ENCODE measurements at regions not wholly inside any gene's neighbourhood (a gene's known extent, or its start where the extent isn't known, plus 50 kb on each side); places are given as distances from the start of the nearest gene placed in this dataset.

- no peak for DNase-seq (ENCODE audit: extremely low read depth, low read depth, low spot score)
Observed at GRCh38 chr5:57696825-57697570, 214.4 kb upstream of the ACTBL2 start.

- DNase-seq (ENCODE audit: extremely low read depth, low read depth, low spot score): no peak
Observed at GRCh38 chr5:57696389-57696769, 213.8 kb upstream of the ACTBL2 start.

GRCh38 chr5:57695706-57696388, 213.2 kb upstream of the ACTBL2 start:
- no peak for DNase-seq (ENCODE audit: extremely low read depth, low read depth, low spot score)

- no peak for DNase-seq (ENCODE audit: extremely low read depth, low read depth, low spot score)
Observed at GRCh38 chr5:57695179-57695578, 212.6 kb upstream of the ACTBL2 start.

- DNase-seq (ENCODE audit: extremely low read depth, low read depth, low spot score): no peak
Observed at GRCh38 chr5:57693488-57694305, 211.1 kb upstream of the ACTBL2 start.

DNA sequence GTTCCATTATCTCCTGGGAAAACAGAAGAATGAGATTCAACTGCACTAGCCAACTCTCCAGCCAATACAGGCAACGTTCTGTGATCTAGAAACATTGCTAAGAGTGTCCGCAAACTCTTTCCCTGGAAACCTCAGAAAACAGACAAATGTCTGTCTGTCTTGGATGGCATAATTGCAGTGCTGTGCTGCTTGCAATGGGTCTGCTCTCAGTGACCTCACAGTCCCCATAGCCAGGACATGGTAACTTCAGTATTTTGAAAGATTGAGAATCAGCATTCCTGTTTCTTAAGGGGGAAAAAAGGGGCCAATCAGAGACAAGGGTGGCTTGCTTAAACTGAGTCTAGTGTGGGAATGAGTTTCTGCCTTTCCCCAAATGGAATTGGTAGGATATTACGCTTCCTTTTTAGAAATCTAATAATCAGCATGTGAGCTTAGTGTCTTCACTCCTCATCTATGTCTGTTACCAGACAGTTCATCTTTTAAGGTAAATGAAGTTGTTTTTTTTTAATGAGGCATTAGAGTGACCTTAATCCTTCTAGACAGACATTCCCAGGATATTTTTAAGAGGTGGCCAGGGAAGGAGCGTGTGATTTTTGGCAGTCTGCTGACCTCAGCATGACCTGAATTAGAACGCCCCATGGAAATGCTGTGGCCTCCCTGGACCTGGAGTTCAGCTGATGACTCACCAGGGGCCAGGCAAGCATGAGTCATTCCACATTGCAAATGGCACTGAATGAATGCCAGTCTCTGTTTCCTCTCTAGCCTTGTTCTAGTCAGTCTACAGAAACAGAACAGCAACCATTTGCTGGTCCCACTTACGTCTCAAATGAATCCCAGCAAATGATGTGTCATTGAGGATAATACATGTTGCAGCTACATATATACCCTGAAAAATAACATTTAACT, 210.2 kb upstream of the ACTBL2 start:
- DNase-seq (ENCODE audit: extremely low read depth, low read depth, low spot score): peak; percentile 84

DNA sequence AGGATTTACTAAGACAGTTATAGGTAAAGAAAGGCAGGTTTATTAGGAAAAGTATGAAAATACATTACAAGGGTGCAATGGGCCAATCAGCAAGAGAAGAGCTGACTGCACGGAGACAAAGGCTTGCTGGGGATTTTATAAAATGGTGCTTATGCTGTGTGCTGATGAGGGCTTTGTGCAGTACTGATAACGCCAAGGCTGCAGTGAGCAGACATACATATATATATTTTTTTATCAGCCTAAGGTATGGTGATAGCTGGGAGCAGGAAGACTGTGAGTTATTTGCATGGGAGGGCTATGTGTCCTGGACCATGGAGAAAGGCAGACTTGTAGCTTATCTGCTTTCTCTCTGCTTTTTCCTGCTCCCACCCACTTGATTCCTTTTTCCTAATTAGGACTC, 208.1 kb upstream of the ACTBL2 start:
- DNase-seq (ENCODE audit: extremely low read depth, low read depth, low spot score): no peak

GRCh38 chr5:57687596-57687995, 205.0 kb upstream of the ACTBL2 start:
- DNase-seq (ENCODE audit: extremely low read depth, low read depth, low spot score): no peak

DNA sequence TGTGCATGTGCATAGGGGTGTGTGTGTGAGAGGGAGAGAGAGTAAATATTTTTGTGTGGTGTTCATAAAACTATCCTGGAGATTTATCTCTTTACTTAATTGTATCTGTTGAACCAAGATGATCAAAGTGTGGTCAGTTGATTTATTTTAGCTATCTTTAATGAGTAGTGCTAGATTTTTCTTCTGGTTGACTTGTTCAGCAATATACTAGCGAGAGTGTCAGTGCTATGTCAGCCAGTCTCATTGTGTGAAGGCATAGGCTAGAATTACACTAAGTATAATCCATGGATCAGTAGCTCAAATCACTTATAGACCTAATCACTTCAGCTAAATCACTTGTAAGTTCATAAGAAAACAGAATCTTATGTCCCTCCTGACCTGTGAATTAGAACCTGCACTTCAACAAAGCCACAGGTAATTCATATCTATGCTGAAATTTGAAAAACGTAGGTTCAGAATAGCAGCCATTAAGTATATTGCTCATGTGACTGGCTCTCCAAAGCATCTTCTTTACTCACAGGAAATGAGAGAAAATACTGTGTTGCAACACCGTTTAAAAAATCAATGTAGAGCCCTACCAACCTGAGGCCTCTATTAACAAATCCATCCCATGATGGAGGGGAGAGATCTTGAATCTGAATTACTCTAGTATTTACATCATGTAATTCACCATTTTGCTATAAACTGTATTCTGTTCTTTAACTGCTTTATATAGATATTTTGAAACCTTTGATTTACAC, 203.1 kb upstream of the ACTBL2 start:
- DNase-seq (ENCODE audit: extremely low read depth, low read depth, low spot score): no peak

DNA sequence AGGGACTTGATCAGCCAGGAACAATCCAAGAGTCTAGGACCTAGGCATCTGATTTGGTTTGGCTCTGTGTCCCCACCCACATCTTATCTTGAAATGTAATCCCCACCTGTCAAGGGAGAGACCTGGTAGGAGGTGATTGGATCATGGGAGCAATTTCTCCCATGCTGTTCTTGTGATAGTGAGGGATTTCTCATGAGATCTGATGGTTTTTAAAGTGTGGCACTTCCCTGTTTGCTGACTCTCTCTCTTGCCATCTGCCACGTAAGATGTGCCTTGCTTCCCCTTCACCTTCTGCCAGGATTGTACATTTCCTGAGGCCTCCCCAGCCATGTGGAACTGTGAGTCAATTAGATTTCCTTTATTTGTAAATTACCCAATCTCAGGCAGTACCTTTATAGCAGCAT, 201.7 kb upstream of the ACTBL2 start:
- DNase-seq (ENCODE audit: extremely low read depth, low read depth, low spot score): no peak

DNA sequence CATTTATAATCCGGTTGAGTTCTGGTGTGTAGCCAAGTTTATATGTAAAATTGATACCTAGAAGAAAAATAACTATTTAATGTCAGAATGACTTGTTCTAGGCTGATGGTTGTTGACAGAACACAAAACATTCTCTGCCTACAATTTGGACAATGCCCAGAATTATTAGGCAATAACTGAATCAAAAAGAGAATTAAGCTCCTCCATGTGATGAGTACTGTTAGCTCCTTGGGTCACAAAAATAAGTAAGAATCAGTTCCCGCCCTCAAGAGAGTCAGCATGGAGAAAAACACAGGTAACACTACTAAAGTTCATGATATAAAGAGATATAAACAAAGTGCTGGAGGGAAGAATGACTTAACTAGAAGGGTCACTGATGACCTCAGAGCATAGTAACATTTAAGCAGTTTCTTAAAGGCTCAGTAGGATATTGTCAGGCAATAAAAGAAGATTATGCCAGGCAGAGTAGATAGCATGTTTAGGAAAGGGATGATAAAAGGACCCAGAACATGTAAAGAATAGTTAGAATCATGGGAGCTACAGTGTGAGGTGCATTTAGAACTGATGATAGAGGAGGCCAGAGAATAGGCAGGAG, 200.5 kb upstream of the ACTBL2 start:
- no peak for DNase-seq (ENCODE audit: extremely low read depth, low read depth, low spot score)

- DNase-seq (ENCODE audit: extremely low read depth, low read depth, low spot score): no peak
Observed at GRCh38 chr5:57681942-57682341, 199.3 kb upstream of the ACTBL2 start.

GRCh38 chr5:57680686-57681085, 198.1 kb upstream of the ACTBL2 start:
- no peak for DNase-seq (ENCODE audit: extremely low read depth, low read depth, low spot score)

DNA sequence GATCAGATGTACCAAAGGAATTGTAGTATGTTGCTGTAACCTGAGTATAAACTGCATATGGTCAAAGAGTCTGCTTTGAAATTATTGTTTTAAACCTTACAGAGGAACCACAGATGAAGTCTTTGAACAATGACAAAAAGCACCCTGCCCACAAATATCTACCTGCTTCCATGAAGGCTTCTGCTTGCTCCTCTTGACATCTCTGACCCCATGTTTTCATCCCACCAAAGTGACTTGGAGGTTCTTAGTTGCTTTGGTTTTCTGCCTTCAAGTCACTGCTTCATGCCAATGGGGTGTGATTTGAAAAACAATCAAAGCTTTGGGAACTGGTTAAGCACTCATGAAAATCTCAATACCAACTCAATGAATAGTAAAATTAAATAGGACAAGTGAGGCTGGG, 194.6 kb upstream of the ACTBL2 start:
- DNase-seq (ENCODE audit: extremely low read depth, low read depth, low spot score): no peak

GRCh38 chr5:57676222-57677098, 193.8 kb upstream of the ACTBL2 start:
- no peak for DNase-seq (ENCODE audit: extremely low read depth, low read depth, low spot score)

GRCh38 chr5:57675236-57675635, 192.6 kb upstream of the ACTBL2 start:
- DNase-seq (ENCODE audit: extremely low read depth, low read depth, low spot score): no peak

- DNase-seq (ENCODE audit: extremely low read depth, low read depth, low spot score): no peak
Observed at GRCh38 chr5:57671371-57671770, 188.8 kb upstream of the ACTBL2 start.

DNA sequence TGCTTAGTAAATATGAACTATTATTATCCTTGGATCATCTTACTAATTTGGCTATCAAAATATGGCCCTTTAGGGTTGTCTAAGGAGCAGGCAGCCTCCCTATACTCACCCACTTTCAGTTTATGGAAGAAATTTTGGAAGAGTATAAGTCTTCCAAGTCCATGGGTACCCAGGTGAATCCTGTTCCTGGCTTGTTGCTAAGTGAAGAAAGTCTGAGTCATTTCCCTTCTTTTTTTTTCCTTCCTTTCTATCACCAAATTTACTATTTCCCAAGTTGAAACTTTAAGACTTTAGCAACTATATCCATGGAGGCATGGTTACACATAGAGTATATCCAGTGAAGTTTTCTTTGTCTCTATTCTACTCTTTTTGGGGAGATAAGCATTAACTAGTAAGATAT, 184.0 kb upstream of the ACTBL2 start:
- no peak for DNase-seq (ENCODE audit: extremely low read depth, low read depth, low spot score)
